HepG2 (cell line): ENCODE measurements at regions not wholly inside any gene's neighbourhood (a gene's known extent, or its start where the extent isn't known, plus 50 kb on each side); places are given as distances from the start of the nearest gene placed in this dataset.

ENCODE experiments used
- CBX5 ChIP-seq: sonication (generic); formaldehyde crosslinking; IDR thresholded peaks from 2 replicates; pipeline ENCODE4 v1.4.0; 2020; ENCODE audit warnings: missing genetic modification reagents, borderline replicate concordance
- CCAR2 ChIP-seq: fragments of 200-400 bp; formaldehyde crosslinking; optimal IDR thresholded peaks from 2 replicates; pipeline ENCODE3; 2018; ENCODE audit warnings: low read depth, mild to moderate bottlenecking, low read length, moderate library complexity
- CERS6 ChIP-seq: sonication (generic); formaldehyde crosslinking; IDR thresholded peaks from 2 replicates; pipeline ENCODE4 v1.5.0; 2020; ENCODE audit warnings: missing genetic modification reagents
- CHD2 ChIP-seq: IDR thresholded peaks from 2 replicates; pipeline ENCODE4 v1.6.1; 2011; ENCODE audit warnings: low read depth, low read length, improper control_type of control experiment
- CTCF ChIP-seq: sonication (generic); formaldehyde crosslinking; IDR thresholded peaks from 2 replicates; pipeline ENCODE4 v1.5.0; 2020; ENCODE audit warnings: mild to moderate bottlenecking, missing genetic modification reagents, moderate library complexity
- GLMP ChIP-seq: sonication (generic); formaldehyde crosslinking; IDR thresholded peaks from 2 replicates; pipeline ENCODE4 v1.9.0; 2021; ENCODE audit warnings: missing genetic modification reagents, mild to moderate bottlenecking, borderline replicate concordance
- HMG20B ChIP-seq: conservative IDR thresholded peaks from 2 replicates; pipeline ENCODE4 v1.6.1; 2016; ENCODE audit warnings: missing genetic modification reagents, missing compliant biosample characterization
- NFYB ChIP-seq: sonication (generic); formaldehyde crosslinking; IDR thresholded peaks from 2 replicates; pipeline ENCODE4 v1.4.0; 2020; ENCODE audit warnings: missing genetic modification reagents
- NR0B2 ChIP-seq: sonication (generic); formaldehyde crosslinking; IDR thresholded peaks from 2 replicates; pipeline ENCODE4 v1.4.0; 2020; ENCODE audit warnings: mild to moderate bottlenecking, missing genetic modification reagents
- NR1H2 ChIP-seq: sonication (generic); formaldehyde crosslinking; IDR thresholded peaks from 2 replicates; pipeline ENCODE4 v1.8.1; 2022; ENCODE audit warnings: low read depth, missing genetic modification reagents, borderline replicate concordance
- POLR2AphosphoS5 ChIP-seq: IDR thresholded peaks from 2 replicates; pipeline ENCODE4 v1.6.1; 2012; ENCODE audit warnings: low read depth, low read length
- ZNF660 ChIP-seq: sonication (generic); formaldehyde crosslinking; IDR thresholded peaks from 2 replicates; pipeline ENCODE4 v1.5.1; 2020; ENCODE audit warnings: mild to moderate bottlenecking, low read depth, missing genetic modification reagents, borderline replicate concordance
- ZNF784 ChIP-seq: sonication (generic); formaldehyde crosslinking; IDR thresholded peaks from 2 replicates; pipeline ENCODE4 v1.5.1; 2020; ENCODE audit warnings: missing genetic modification reagents, mild to moderate bottlenecking, borderline replicate concordance

GRCh38 chr3:72120806-72121778, 336.1 kb upstream of the PROK2 start:
- no peak for TF ChIP-seq CBX5 (CRISPR knock-in tag)
- TF ChIP-seq CTCF (CRISPR knock-in tag) = no peak
- no peak for TF ChIP-seq CCAR2
- no peak for TF ChIP-seq CERS6 (CRISPR knock-in tag)
- TF ChIP-seq HMG20B = no peak
- no peak for TF ChIP-seq ZNF784 (CRISPR knock-in tag)
- no peak for TF ChIP-seq ZNF660 (CRISPR knock-in tag)
- TF ChIP-seq NR1H2 = no peak
- no peak for TF ChIP-seq POLR2AphosphoS5
- no peak for TF ChIP-seq GLMP (CRISPR knock-in tag)
- TF ChIP-seq NR0B2 = no peak
- no peak for TF ChIP-seq CHD2
- TF ChIP-seq NFYB = no peak
